Ovary (tissue), 3 donors: ENCODE measurements at regions not wholly inside any gene's neighbourhood (a gene's known extent, or its start where the extent isn't known, plus 50 kb on each side); places are given as distances from the start of the nearest gene placed in this dataset.

Source experiments
- CTCF ChIP-seq, 3 donors: fragments of 450-650 bp in 2 of 3; fragments of 200-600 bp in 1 of 3; IDR thresholded peaks; one replicate each; pipeline versions ENCODE4 v1.5.1 to v1.8.0; 2016 to 2022; ENCODE audit warnings: antibody characterized with exemption in 3 of 3, mild to moderate bottlenecking in 1 of 3
- EP300 ChIP-seq: sonication (generic); formaldehyde crosslinking; IDR thresholded peaks from one replicate; pipeline ENCODE4 v1.6.1; 2017; ENCODE audit warnings: antibody characterized with exemption
- donor health status: DM: no; HTN: no; CAD: no.

GRCh38 chr4:11198516-11199305 is 230.0 kb downstream of the HS3ST1 start:
- TF ChIP-seq EP300 (no peak), CTCF (IDR thresholded peaks at IDR 0.05) (no peak)
